ENCODE measurements at regions not wholly inside any gene's neighbourhood (a gene's known extent, or its start where the extent isn't known, plus 50 kb on each side); places are given as distances from the start of the nearest gene placed in this dataset.

DNA sequence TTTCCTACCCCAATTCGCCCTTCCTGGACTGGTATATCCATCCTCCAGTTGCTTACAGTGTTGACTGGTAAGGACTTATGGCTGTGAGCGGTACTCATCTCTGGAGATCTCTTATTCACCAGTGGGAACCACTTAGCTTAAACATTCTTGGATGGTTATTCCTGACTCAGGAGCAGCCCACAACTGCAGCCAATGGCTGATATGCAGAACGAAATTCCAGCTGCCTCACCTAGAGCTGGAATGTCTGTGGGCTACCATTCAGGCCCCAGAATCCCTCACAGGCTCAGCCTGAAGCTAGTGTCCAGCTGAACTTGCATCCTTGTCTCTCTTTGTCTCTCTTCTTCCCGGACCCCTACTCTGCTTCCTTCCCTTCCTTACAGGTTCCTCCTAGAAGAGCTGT, 138.9 kb upstream of the SMIM31 start:
- intact Hi-C loops (cut with DNase I) = no loop called here
- no peak for ATAC-seq

DNA sequence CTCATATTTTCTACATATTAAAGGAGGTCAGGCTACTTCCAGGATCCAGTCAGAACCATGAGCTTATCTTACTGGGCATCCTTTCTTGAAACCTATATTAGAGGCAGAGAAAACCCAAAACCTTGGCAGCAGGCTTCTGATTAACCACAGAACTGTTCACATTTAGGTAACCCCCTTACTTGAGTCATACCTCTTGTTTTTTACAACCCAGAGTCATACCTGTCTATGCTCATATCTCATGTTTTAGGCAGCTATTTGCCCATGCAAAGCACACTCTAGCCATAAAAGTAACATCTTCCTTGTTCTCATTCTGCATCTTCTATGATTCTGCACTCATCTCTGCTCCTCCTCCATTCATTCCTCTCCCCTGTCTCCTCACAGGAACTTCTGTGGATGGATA, 138.0 kb upstream of the SMIM31 start:
- no peaks in the 10 kb centered on the region for H3K9me3 ChIP-seq
- no peak overlapping the region for H3K27ac ChIP-seq
- H3K4me3 ChIP-seq = no peak overlapping the region
- ATAC-seq (no peak), DNase-seq (no peak)
- intact Hi-C loops (cut with DNase I) = no loop called here
- H3K36me3 ChIP-seq = no peaks in the 10 kb centered on the region
- no peaks in the 10 kb centered on the region for H3K27me3 ChIP-seq
- TF ChIP-seq, protein P1, sequence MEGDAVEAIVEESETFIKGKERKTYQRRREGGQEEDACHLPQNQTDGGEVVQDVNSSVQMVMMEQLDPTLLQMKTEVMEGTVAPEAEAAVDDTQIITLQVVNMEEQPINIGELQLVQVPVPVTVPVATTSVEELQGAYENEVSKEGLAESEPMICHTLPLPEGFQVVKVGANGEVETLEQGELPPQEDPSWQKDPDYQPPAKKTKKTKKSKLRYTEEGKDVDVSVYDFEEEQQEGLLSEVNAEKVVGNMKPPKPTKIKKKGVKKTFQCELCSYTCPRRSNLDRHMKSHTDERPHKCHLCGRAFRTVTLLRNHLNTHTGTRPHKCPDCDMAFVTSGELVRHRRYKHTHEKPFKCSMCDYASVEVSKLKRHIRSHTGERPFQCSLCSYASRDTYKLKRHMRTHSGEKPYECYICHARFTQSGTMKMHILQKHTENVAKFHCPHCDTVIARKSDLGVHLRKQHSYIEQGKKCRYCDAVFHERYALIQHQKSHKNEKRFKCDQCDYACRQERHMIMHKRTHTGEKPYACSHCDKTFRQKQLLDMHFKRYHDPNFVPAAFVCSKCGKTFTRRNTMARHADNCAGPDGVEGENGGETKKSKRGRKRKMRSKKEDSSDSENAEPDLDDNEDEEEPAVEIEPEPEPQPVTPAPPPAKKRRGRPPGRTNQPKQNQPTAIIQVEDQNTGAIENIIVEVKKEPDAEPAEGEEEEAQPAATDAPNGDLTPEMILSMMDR (IDR thresholded peaks at IDR 0.05) = no peak
- TF ChIP-seq POLR2A (IDR thresholded peaks at IDR 0.05) = no peak
- H3K4me1 ChIP-seq = no peaks in the 10 kb centered on the region

More for the DNA sequence above, 138.9 kb upstream of the SMIM31 start:
- H3K27me3 ChIP-seq = no peaks in the 10 kb centered on the region
- no peaks in the 10 kb centered on the region for H3K9me3 ChIP-seq
- 56 to 59% (median 59%) methylated on average over 4 of the region's 4 CpGs for WGBS, 4 donors
- H3K4me1 ChIP-seq = no peaks in the 10 kb centered on the region
- no peak for DNase-seq
- H3K4me3 ChIP-seq = no peak overlapping the region
- H3K27ac ChIP-seq = no peak overlapping the region
- no peak for TF ChIP-seq POLR2A (IDR thresholded peaks at IDR 0.05)
- TF ChIP-seq, protein P1 (IDR thresholded peaks at IDR 0.05) = no peak
- H3K36me3 ChIP-seq = no peaks in the 10 kb centered on the region

DNA sequence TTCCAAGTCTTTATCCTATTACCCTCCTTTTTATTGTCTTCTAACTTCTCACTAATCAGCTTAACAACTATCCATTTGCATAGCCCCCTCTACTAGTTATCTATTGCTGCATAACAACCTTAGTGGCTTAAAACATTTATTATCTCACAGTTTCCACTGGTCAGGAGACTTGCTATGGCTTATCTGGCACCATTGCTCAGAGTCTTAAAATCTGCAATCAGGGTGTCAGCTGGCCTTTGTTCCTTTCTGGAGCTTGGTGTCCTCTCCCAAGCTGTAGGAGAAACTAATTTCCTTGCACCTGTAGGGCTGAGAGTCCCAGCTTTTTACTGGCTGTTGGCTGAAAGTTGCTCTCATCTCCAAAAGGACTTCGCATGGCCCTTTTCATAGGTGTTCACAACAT, 137.0 kb upstream of the SMIM31 start:
- H3K27me3 ChIP-seq = no peaks in the 10 kb centered on the region
- WGBS, 4 donors = 75 to 100% (median 81%) methylated on average over 1 of the region's 1 CpG
- H3K9me3 ChIP-seq = no peaks in the 10 kb centered on the region
- no peak for ATAC-seq
- TF ChIP-seq POLR2A (IDR thresholded peaks at IDR 0.05) = no peak
- TF ChIP-seq, protein P1 (IDR thresholded peaks at IDR 0.05) = no peak
- H3K4me3 ChIP-seq = no peak overlapping the region
- no peaks in the 10 kb centered on the region for H3K36me3 ChIP-seq
- H3K27ac ChIP-seq = no peak overlapping the region
- H3K4me1 ChIP-seq = no peaks in the 10 kb centered on the region
- no peak for DNase-seq
- intact Hi-C loops (cut with DNase I) = no loop called here

DNA sequence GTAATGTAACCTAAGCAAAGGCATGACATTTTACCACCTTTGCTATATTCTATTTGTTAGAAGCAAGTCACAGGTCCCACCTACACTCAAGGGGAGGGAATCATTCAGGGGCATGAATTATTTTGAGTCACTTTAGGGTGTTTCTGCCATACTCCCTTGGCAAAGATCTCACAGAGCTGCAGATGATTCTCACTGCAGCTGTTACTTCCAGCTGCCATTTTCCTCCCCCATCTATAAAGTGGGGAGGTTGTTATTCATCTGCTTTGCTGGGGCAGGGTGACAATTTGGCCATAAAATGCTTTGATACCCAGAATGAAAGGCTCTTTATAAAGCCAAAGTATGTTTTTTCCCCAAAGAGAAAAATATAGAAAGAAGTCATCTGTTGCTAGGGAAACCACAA, 136.5 kb upstream of the SMIM31 start:
- H3K4me1 ChIP-seq = no peaks in the 10 kb centered on the region
- no peak overlapping the region for H3K4me3 ChIP-seq
- H3K36me3 ChIP-seq = no peaks in the 10 kb centered on the region
- no peak overlapping the region for H3K27ac ChIP-seq
- no peaks in the 10 kb centered on the region for H3K27me3 ChIP-seq
- intact Hi-C loops (cut with DNase I) = no loop called here
- ATAC-seq (no peak), DNase-seq (no peak)
- TF ChIP-seq POLR2A (IDR thresholded peaks at IDR 0.05) = no peak
- no peaks in the 10 kb centered on the region for H3K9me3 ChIP-seq

DNA sequence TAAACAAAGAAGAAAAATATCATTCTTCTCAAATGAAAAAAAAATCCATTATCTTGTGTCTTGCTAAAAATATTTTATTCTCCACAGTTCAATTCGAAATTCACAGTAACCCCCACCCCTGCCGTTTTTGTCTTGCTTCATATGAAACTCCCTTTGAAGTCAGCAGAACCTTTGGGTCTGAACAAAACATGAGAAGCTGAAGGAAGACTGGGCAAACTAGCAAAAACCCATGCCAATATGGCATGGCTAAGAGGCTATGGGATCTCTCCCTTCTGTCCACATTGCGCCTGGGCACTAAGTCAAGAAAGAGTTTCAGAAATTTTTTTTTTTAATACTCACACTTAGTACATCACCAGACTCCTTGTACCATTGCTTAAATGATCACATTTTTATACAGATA, 136.0 kb upstream of the SMIM31 start:
- 66 to 81% (median 75%) methylated on average over 3 of the region's 3 CpGs for WGBS, 4 donors
- ATAC-seq = no peak
- Histone ChIP-seq H3K27ac (no peak overlapping the region), H3K27me3 (no peaks in the 10 kb centered on the region), H3K4me1 (no peaks in the 10 kb centered on the region), H3K36me3 (no peaks in the 10 kb centered on the region), H3K4me3 (no peak overlapping the region), H3K9me3 (no peaks in the 10 kb centered on the region)
- intact Hi-C loops (cut with DNase I) = no loop called here
- DNase-seq = no peak
- TF ChIP-seq, protein P1 (IDR thresholded peaks at IDR 0.05) = no peak
- no peak for TF ChIP-seq POLR2A (IDR thresholded peaks at IDR 0.05)

All from heart left ventricle (tissue), 16 donors.